Stimulated activated CD8-positive, alpha-beta memory T cell treated with anti-CD3 and anti-CD28 coated beads, Interleukin-12 subunit alpha, Interleukin-12 subunit beta, amount 100 ng/mL, for 4 hours (primary cell): ENCODE measurements at regions not wholly inside any gene's neighbourhood (a gene's known extent, or its start where the extent isn't known, plus 50 kb on each side); places are given as distances from the start of the nearest gene placed in this dataset.

Source experiments
- DNase-seq: peaks from one replicate; pipeline ENCODE4 v3.0.0-alpha.2; 2020; ENCODE audit warnings: low read depth

GRCh38 chr9:118761016-118761790, 608.0 kb downstream of the BRINP1 start:
- no peak for DNase-seq

GRCh38 chr9:118767571-118767970, 601.7 kb downstream of the BRINP1 start:
- DNase-seq = no peak

DNA sequence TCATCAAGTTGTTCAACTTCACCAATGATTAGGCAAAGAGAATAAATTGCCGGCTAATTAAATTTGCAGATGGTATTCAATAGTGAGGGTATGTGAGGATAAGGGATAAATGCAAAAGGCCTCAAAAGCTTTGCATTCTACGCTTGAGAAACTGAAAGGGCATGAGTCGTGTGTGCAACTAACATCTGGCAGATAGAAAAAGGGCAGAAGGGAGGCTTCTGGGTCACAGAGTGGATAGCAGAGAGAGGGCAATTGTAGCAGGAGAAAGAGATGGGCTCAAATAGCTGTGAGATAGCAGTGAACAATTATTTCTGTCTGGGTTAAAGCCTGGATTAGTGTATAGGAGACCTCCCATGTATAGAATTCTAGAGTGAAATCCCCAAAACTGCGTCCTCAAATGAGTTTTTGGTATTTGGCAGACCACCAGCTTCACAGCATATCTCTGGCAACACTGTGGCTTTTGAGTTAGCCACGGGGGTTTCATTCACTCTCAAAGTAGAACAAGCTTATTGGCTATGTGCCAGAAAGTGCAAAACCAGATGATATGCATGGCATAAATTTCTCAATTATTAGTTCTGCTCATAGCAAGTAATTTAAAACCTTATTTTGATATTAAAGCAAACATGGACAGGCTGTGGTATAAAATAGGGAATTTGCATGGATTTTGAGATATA, 586.3 kb downstream of the BRINP1 start:
- no peak for DNase-seq

DNA sequence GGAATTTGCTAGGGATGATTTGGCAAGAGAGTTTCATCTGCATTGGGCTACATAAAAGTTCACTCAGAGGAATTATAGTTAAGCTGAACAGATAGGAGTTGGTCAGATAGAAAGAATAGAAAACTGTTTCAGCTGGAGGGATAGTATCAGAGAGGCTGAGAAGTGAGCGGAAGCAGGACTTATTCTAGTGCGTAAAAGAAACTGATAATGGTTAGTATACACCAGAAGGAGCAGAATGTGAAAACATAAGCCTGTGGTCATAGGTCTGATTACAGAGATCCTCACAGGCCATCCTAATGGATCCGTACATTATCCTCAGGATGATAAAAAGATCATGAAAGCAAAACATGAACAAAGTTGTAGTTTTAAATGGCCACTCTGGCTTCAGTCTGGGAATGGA, 585.2 kb downstream of the BRINP1 start:
- DNase-seq = no peak

DNA sequence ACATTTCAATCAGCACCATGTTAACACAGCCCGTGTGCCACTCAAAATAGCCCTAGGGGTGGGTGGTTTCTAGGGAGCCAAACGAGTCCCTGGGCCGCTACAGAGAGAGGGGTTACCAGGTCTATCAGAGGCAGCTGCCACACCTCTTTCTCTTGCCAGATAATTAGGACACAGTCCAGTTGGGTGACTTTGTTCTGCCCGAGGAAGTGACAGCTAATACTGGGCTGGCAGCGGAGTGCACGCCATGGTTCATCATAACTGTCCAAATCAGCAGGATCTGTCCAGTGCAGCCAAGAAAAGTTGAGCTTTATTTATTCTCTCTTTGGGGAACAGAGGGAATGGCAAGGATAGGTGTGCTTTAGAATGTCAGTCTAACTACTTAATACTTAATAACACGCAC, 583.8 kb downstream of the BRINP1 start:
- no peak for DNase-seq

DNA sequence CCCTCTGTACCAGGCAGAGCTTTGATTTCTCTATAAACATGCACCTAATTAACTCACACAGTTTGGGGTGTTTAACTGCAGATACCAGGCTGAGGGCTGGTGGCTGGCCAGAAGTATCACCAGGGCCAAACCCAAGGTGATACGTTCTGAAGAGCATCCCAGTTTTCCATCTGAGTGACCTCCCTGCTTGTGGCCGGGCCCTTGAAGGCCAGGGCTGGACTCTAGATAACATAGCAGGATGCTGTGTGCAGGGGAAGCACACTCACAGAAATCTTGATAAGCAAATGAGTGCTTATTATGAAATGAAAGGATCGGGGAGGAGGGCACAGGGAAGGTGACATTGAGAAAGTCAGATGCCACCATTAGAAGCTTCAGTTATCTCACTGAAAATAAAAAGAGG, 582.4 kb downstream of the BRINP1 start:
- DNase-seq = no peak

GRCh38 chr9:118809160-118809625, 560.0 kb downstream of the BRINP1 start:
- no peak for DNase-seq

DNA sequence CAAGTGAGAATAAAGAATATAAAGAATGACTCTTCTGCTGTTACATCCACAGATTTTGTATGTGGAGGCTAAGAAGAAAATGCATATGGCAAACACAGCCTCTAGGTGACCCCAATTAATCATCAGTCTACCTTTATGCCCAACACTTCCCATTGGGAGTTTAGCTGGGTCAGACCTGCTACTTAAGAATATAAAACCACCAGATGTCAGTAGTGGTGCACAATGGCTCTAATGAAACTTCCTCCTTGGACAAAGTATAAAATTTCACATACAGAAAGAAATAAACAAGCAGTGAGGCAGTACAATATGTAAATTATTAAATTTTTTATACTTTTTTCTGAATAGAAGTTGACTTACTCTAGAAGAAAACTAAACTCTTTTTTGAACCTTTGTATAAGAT, 539.9 kb downstream of the BRINP1 start:
- no peak for DNase-seq

DNA sequence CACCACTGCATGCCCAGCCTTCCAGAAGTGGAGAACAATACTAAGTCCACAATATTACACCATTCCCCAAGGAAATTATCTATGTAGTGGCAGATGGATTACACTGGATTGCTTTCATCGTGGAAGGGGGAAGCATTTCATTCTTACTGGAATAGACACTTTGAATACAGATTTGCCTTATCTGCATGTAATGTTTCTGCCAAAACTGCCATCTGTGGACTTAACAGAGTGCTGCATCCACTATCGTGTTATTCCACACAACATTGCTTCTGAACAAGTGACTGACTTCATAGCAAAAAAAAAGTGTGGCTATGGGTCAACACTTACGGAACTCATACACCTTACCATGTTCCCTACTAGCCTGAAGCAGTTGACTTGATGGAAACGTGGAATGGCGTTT, 536.9 kb downstream of the BRINP1 start:
- DNase-seq = no peak

GRCh38 chr9:118836891-118837290, 532.3 kb downstream of the BRINP1 start:
- no peak for DNase-seq

DNA sequence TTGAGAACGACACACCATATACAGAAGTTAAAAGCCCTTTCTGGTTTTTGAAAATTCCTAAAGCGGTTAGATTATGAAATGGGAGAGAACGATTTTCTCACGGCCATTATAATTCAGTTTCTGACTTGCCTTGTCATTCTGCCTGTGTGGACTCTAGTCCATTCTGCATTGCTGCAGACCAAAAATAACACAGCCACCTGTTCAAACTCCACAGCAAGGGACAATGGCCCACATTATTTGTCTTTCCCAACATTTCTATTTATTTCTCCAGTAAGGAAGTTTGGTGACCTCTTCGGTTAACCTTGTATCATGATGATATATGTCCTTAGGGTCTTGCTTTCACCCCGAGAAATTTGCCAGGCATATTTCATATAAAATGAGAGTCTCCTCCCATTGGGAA, 497.7 kb downstream of the BRINP1 start:
- DNase-seq = no peak

DNA sequence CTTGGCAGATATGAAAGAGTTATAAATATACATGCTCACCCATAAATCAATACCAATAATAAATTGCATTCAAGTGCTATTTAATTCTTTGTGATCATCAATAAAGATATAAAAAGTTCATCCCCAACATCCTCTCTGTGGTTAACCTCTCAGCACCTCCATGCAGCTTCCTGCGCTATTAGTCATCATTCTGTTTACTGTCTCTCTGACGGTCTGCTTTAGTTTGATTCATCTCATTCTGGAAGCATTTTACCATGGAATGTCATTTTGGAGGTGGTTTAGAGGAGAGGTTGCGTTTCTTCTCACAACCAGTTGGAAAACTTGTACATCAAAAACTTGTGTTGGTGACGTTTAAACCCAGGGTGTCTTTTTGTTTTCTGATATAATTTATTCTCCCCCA, 486.6 kb downstream of the BRINP1 start:
- no peak for DNase-seq

DNA sequence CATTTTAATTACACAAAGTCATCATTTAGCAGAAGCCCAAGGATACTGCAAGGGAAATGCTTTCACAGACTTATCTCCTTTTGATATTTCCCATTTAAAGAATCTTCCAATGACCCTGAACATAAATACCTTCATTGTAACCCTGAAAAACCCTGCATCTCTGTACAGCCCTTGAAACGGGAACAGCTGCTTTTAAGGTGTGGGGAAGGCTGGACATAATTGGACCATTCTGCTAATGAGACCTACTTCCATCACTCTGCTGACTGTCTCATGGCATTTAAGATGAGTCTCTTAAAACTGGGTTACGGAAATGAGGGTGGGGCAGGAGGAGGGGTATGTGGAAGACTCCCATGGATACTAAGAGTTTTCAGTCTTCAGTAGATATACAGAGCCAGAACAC, 485.8 kb downstream of the BRINP1 start:
- no peak for DNase-seq

- DNase-seq = no peak
These were observed 478.0 kb downstream of the BRINP1 start for GRCh38 chr9:118891213-118891612.

DNA sequence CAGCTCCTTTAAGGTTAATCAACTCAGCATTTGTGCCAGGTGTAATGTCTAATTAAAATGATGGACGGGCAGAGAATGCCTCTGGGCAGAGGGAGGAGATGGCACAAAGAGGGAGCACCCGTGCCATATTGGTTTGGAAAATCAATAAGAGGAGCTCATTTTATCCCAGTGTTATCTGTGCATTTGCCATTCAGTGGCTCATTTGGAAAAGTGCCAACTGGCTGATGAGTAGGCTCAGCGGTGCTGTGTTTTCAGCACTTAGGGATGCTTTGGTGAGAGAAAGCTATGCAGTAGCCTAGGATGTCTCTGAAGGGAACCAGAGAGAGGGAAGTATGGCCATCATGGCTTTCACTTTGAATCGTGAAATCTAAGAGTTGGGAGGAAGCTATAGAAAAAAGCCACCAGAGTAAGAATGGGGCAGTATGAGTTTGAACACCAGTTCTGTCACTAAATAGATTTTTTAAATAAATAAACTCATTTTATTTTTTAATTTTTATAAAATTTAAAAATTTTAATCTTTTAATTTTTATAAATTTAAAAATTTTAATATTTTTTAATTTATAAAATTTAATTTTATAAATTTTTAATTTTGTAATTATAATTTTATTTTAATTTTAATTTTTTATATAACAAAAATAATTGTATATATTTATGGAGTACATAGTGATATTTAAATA, 472.8 kb downstream of the BRINP1 start:
- DNase-seq = no peak

DNA sequence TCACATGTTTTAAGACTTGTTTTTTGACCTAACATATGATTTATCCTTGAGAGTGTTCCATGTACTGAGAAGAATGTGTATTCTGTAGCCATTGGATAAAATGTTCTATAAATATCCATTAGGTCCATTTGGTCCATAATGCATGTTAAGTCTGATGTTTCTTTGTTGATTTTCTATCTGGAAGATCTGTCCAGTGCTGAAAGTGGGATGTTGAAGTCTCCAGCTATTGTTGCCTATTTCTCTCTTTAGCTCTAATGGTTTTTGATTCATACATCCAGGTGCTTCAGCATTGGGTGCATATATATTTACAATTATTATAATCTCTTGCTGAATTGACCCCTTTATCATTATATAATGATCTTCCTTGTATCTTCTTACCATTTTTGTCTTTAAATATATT, 451.1 kb downstream of the BRINP1 start:
- no peak for DNase-seq

DNA sequence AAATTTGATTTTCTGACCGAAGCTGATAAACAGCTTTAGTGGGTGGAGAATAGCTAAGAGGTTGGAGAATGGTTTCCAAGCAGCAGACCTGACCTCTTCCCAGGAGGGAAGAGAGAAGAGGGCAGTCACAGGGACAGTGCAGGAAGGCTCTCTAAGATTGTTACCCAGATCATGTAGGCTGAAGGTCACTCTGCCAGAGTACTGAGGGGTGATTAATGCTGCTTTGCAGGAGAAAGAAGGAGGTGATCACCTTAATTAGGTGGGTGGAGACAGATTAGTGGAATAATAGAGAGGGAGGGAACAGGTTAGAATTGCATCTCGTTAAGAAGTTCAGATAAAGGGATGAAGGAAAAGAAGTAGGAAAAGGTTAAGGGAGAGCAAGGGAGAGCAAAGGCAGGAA, 440.5 kb downstream of the BRINP1 start:
- DNase-seq = no peak

- DNase-seq = no peak
These were observed 439.9 kb downstream of the BRINP1 start for GRCh38 chr9:118929287-118929686.

DNA sequence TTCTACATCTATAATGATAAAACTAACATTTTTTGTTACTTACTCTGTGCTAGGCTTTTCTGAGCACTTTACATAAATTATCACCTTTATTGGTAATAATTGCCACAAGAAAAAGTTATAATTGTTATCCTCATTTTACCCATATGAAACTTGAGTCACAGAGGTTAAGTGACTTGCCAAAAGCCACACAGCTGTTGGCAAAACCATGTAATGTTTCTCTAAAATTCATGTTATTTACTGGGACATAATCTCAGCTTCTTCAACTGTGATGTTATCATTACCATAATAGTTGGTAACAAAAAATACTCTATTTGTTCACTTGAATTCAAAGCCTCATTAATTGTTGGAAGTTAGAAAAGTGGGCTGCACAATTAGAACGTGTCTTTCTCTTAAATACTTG, 437.3 kb downstream of the BRINP1 start:
- DNase-seq = no peak

DNA sequence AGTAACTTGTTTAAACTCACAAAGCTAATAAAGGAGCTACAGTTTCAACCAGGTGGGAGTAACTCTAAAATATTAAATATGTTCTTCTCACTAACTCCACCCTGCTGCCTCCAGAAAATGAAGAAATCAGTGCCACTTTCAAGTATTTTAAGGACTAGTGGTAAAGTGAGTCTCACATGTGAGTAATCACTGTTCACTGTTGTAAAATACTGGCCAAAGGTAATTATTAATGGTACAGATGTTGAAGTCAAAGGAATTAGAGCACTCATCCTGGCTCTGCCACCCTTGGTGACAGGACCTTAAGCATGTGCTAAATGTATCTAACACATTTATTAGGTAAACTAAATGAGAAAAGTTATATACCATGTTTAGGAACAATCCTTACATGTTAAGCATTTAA, 430.7 kb downstream of the BRINP1 start:
- no peak for DNase-seq

DNA sequence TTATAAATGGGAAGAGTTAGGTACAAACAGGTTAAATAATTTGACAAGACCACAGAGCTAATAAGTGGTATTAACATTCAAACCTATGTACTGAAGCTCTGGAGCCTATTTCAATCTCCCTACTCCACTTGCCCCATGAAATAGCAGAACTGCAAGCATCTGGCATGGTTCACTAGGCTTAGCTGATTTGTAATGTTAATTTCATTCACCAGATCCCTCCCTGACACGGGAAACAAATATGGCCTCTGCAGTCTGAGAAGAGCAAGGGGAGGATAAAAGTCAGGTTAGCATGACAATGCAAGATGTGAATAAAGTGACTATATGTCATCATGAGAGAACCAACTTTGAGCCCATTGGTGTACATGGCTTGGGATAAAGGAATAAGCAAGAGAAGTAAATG, 428.8 kb downstream of the BRINP1 start:
- DNase-seq = no peak

- no peak for DNase-seq
These were observed 422.6 kb downstream of the BRINP1 start for GRCh38 chr9:118946669-118947068.

DNA sequence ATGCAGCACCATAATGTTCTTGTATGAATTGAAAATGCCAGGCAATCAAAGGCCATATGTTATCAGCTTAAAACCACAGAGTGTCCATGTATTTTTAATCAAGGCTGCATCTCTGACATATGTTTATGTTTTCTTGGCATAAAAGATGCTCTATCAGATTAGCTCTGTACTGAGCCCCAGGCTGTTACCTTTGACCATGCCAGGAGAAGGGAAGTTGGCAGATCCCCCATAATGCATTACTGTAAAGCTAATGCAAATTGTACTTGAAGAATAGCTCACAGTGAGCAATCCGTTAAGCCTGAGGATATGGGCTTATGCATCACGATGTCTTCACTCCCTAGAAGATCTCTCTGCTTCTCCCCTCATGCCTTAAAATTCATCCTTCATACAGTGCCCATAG, 414.4 kb downstream of the BRINP1 start:
- DNase-seq = no peak
